Body of pancreas (tissue), 4 donors: ENCODE measurements at regions not wholly inside any gene's neighbourhood (a gene's known extent, or its start where the extent isn't known, plus 50 kb on each side); places are given as distances from the start of the nearest gene placed in this dataset.

Experiments
- POLR2A ChIP-seq, 3 donors: fragments of 450-650 bp; IDR thresholded peaks; one replicate each; pipeline ENCODE4 v1.6.1; 2016; ENCODE audit warnings: antibody characterized with exemption in 3 of 3, mild to moderate bottlenecking in 2 of 3
- TF ChIP-seq, protein P1 (sequence below), 7 experiments: fragments of 450-650 bp in 4 of 7; fragments of 200-600 bp in 3 of 7; sonication (generic) in 3 of 7; IDR thresholded peaks; one replicate each; pipeline ENCODE4 v1.5.1; 2016 to 2019; ENCODE audit warnings: antibody characterized with exemption in 7 of 7

DNA sequence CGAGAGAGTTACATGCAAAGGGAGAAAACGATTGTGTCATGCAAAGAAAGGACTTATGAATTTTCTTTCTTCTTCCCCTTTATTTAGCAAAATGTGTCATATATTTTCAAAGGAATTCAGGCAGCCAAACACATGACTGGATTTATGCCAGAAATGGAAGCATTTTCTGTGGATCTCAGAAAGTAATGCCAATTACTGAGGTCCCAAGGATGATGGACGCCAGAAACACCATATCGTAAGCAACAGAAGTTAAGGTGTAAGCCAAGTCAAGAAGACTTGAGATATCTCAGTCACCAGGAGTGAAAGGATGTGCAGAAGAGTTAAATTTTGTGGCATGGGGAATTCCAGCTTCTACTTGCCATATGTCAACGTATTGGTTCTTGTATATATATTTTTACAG, 255.1 kb downstream of the GBA3 start:
- TF ChIP-seq, protein P1, sequence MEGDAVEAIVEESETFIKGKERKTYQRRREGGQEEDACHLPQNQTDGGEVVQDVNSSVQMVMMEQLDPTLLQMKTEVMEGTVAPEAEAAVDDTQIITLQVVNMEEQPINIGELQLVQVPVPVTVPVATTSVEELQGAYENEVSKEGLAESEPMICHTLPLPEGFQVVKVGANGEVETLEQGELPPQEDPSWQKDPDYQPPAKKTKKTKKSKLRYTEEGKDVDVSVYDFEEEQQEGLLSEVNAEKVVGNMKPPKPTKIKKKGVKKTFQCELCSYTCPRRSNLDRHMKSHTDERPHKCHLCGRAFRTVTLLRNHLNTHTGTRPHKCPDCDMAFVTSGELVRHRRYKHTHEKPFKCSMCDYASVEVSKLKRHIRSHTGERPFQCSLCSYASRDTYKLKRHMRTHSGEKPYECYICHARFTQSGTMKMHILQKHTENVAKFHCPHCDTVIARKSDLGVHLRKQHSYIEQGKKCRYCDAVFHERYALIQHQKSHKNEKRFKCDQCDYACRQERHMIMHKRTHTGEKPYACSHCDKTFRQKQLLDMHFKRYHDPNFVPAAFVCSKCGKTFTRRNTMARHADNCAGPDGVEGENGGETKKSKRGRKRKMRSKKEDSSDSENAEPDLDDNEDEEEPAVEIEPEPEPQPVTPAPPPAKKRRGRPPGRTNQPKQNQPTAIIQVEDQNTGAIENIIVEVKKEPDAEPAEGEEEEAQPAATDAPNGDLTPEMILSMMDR (IDR thresholded peaks at IDR 0.05): no peak
- TF ChIP-seq POLR2A (IDR thresholded peaks at IDR 0.05): no peak
